HG03196 (cell line): ENCODE measurements at regions not wholly inside any gene's neighbourhood (a gene's known extent, or its start where the extent isn't known, plus 50 kb on each side); places are given as distances from the start of the nearest gene placed in this dataset.

ENCODE experiments used
- ATAC-seq: cut with Tn5 transposase; IDR thresholded peaks from one replicate; pipeline ENCODE4 v1.9.1; 2021; ENCODE audit not compliant: unreplicated experiment

DNA sequence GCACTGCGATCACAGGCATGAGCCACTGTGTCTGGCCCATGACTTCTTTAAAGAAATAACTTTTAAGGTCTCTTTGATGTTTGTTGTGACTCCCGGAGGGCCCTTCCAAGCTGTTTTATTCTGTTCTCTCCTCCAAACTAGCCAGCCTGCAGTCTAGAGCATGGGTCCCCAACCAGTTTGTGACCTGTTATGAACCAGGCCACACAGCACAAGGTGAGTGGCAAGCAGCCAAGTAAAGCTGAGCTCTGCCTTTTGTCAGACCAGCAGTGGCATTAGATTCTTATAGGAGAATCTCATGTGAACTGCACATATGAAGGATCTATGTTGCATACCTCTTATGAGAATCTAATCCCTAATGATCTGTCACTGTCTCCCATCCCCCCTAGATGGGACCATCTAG is 223.9 kb upstream of the RGPD4 start:
- ATAC-seq: no peak

DNA sequence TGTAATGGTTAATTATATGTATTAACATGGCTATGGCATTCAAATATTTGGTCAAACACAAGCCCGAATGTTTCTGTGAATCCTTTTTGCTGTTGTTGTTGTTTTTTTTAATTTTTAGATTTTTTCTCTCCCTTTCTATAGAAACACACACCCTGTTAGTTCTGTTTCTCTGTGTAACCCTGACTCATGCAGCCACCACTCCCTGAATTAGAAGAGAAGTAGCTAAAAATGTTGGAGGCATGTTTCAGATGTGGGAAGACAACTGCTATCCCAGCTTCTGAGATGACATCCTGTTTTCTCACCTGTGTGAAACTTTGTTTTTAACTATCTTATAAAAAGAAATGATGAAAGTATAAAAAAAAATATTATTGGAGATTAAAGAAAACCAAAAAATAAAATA is 219.6 kb upstream of the RGPD4 start:
- ATAC-seq: no peak

DNA sequence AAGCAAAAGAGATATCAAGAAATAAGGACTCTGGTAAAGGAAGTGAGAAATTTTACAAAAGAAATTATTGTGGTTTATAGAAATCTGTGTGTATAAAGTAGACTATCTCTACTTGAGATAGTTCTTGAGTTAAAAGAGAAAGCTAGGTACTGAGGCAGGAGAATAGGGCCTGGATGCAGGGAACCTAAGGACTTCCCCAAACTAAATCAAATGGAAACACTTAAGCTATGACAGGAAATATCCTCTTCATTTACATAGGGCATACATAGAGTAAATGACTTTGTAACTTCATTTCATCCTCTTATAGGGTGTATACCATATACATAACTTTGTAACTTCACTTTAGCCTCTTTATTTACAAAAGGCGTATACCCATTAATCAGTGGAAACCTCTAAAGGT is 219.2 kb upstream of the RGPD4 start:
- no peak for ATAC-seq

DNA sequence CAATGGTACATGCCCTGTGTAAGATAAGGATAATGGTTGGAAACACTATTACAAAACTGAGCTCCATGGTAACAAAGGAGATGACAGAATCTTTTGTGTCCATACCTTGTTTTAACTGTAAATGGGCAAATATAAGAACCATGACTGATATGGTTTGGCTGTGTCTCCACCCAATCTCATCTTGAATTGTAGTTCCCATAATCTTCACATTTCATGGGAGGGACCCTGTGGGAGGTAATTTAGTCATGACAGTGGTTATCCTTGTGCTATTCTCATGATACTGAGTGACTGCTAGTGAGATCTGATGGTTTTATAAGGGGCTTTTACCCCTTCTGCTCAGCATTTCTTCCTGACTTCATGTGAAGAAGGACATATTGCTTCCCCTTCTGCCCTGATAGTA is 211.7 kb upstream of the RGPD4 start:
- ATAC-seq: no peak

DNA sequence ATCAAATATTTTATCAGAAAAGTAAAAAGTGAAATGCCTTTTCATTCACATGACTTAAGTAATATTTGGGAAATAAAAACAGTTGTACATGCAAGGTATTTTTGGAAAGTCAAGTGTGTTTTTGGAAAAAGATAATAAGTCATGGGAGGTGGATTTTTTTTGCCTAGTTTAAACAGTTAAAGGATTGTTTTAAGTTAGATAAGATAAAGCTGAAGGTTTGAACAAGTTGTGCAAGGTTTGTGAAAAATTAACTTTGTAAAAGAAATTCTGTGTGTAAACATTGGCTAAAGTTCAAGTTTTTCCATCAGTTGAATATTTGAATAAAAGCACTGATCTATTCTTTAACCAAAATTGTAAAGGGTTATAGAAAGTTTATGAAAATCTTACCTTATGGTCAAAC is 207.9 kb upstream of the RGPD4 start:
- ATAC-seq: no peak

DNA sequence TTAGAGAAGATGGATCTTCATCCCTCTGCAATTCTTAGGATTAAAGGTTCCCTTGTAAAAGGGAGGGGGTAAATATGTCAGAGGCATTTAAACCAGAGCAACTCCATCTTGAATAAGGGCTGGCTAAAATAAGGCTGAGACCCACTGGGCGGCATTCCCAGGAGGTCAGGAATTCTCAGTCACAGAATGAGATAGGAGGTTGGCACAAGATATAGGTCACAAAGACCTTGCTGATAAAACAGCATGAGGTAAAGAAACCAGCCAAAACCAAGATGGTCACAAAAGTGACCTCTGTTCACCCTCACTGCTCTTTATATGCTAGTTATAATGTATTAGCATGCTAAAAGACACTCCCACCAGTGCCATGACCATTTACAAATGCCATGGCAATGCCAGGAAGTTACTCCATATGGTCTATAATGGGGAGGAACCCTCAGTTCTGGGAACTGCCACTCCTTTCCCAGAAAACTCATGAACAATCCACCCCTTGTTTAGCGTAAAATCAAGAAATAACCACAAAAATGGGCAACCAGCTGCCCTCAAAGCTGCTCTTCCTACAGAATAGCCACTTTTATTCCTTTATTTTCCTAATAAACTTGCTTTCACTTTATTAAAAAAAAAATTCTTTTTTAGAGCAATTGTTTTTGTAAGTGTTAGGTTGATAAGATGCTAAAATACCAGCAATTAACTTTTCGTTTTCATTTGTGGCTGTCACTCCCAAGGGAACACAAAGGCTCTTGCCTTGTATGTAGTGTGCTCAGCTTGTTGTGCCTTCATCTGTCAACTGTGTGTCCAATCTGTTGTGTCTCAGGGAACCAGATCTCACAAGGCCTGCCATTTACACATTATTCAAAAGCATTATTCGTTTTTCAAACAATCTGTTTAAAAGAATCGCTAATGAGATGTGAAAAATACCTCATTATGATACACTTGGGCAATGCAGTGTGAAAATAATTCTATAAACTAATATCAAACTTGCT is 205.2 kb upstream of the RGPD4 start:
- no peak for ATAC-seq

DNA sequence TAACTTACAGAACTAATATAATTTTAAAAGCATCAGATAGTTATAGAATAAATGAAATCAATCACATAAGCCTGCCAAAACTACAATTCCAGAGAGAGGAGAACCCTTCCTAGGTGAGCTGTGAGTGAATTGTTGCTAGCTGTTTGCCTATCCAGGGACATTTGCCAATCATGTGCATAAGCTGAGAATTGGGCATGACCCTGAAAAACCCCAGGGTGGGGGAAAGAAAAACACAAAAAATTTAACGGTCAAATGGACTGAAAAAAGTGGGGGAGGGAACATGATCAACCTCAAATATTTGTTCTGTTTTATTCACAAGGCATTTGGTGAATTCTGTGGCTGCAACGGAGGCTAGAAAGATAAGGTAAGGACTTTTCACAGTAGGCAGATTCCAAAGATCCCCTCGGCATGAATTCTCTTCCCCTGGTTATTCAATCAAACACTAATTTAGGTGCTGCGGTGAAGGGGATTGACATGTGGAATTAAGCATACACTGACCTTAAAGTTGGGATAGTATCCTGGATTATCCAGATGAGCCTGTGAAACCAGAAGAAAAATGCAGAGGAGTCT is 203.9 kb upstream of the RGPD4 start:
- ATAC-seq: no peak

DNA sequence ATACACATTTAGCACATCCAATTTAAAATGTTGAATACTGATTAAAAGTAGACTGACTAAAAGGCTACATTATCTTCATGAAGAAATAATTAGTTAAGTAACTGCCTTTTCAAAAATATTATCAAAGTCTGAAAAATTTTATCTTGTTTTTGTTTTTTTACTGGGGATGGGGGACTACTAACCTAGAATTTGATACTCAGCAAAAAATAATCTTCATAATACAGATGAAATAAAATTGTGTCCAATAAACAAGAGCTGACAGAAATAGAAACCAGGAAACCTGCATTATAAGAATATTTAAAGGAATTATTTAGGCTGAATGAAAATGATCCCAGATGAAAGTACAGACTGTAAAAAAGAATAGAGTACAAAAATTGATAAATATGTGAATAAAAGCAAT is 200.7 kb upstream of the RGPD4 start:
- no peak for ATAC-seq

DNA sequence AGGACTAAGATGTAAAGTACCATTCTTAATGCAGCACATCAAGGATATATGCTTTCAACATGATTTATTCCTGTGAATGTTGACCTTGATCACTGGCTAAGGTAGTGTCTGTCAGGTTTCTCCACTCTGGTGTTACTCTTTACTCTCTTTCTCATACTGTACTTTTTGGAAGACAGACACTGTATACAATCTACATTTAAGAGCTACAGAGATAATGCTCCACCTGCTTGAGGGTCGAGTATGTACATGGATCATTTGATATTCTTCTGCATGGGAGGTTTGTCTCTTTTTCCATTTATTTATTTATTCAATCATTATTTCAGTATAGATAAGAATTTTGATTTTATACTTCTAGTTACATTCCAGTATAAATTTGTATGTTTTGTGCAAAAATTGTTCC is 199.5 kb upstream of the RGPD4 start:
- no peak for ATAC-seq

DNA sequence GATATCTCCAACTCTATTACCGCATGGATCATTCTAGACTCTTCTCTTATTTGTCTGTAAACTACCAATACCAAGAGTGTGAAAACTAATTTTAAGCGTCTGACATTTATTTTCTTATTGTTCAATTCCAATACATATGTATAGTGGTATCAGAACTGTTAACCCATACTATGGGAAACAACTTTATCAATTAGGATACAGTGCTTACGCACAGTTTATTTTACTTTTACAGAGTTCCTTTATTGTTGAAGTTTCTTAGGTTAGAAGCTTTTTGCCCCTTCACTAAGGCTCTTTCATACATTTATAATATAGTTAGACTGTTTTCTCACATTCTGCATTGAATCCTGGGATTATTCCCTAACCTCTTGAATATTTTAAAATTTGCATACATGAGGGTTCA is 198.8 kb upstream of the RGPD4 start:
- no peak for ATAC-seq

DNA sequence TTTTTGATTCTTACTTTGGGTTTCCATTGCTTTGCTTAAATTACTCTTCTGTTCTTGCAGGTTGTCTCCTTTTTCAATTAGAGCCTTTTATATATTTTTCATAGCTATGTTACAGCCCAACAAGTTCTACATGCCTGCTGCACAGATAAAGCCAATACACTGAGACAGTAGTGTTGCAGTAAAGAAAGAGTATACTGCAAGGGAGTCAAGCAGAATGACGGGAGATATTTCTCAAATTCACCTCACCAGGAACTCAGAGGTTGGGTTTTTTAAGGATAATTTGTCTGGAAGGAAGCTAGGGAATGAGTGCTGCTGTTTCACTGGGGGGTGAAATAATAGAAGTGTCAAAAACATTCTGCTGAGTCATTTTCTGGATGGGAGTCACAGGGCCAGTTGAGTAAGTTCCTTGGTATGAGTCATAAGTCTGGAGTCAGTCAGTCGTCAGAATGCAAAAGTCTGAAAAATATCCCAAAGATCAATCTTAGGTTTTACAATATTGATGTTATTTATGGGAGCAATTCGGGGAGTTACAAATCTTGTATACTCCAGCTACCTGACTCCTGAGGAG is 193.0 kb upstream of the RGPD4 start:
- ATAC-seq: no peak

DNA sequence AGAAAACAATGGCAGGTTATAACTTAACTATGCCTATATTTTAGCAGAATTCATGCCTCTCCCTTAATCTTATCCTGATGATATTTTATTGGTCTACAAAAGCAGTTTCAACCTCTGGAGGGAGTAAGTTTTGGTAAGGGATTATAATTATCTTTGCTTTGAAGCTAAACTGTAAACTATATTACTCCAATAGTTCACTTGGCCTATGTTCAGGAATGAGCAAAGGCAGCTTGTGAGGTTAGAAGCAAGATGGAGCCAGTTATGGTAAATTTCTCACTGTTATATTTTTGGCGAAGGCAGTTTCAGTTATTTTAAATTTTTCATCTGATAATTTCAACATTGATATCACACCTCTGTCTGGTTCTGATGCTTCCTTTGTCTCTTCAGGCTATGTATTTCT is 192.5 kb upstream of the RGPD4 start:
- no peak for ATAC-seq

DNA sequence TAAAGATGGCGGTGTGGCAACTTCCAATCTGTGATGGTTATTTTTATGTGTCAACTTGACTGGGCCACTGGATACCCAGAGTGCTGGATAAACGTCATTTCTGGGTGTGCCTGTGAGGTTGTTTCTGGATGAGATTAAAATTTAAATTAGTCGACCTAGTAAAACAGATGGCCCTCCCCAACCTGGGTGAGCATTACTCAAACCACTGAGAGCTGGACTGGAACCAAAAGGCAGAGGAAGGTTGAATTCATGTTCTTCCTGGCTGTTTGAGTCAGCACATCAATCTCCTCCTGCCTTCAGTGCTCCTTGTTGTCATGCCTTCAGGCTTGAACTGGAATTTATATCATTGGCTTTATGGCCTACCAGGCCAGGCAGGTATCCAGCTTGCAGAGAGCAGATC is 190.8 kb upstream of the RGPD4 start:
- ATAC-seq: no peak

DNA sequence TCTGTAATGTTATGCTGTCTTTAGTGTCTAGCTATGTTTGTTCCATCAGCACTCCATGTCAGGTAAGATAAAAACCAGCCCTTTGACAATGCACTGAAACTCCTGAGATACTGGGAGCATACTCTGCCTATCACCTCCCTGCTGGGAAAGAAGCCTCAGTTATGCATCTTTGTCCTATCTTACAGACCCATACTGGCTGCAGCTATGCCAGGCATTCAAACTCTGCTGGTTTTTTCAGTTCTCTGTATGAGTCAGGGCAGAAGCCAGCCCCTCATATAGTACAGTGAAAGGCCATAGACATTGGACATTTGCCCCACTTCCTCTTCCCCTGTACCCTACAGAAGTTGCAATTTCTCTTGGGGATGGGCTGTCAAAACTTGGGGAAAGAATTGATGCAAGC is 181.1 kb upstream of the RGPD4 start:
- no peak for ATAC-seq

DNA sequence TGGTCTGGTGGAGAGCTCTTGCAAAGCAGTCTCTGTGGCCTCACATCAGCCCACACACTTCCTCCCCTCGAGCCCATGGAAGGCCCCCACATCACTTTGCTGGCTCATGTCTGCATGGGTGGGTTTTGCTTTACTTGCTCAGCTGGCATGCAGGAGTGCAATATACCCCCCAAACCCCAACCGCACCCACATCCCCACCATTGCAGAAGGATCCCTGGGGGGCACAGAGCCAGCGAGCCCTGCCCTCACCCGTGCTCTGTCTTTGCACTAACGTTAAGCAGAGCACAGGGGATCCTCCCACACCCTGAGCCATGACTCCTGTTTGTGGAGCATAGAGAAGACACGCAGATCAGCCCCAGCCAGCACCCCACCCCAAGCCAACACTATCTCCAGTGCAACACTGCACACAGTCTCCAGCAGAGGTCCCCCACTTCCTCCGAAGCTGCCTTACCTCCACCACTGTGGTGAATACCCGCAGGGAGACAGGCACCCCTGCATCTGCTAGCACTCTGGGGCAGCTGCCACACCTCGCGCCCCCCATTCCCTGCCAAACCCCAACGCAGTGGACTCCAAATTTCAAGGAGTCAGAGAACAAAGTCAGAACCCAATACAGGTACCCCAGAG is 177.8 kb upstream of the RGPD4 start:
- ATAC-seq: no peak

DNA sequence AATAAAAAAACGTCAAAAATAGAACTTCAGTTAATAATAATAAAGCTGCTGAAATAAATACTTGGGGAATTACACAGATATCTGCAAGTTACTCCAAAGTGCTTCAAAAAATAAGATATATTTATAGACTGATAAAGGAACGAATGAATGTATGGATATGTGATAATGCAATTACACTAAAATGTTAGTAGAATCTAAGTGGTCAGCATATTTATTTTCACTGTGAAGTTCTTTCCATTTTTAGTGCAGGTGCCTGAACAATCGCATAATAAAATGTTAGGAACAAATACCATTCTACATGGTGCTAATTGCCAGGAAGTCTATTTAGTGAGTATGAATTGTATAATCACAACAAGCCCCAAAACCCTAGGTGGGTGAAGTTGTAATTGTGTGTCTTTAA is 169.6 kb upstream of the RGPD4 start:
- ATAC-seq: no peak

DNA sequence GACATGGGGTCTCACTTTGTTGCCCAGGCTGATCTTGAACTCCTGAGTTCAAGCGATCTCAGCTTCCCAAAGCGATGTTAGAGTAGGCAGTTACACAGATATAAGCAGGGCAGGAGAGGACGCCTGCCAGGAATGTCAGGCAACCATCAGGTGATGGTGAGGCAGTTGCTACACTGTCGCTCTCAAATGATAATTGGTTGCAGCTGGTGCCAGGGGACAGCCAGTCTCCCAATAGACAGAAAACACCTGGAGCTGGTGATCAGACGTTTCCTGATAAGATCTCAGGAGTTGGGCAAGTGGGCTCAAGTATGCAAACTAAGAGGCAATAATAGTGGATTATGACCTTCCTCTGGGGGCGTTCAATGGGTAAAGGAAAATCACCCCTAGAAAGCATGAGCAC is 163.1 kb upstream of the RGPD4 start:
- no peak for ATAC-seq

DNA sequence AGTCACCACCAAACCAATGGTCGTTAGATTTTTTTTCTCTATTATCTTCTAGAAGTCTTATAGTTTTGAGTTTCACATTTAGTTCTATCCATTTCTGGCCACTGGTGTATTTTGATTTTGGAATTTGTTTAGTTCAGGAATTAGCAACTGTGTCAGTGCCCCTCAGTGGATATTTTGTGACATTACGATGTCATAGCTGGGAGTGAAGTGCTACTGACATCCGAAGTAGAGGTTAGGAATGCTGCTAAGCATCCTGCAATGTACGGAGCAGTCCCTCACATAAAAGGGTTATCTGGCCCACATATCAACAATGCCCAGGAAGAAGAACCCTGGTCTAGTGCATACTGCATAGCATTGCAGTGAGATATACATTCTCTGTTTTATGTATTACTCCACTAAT is 157.4 kb upstream of the RGPD4 start:
- no peak for ATAC-seq

DNA sequence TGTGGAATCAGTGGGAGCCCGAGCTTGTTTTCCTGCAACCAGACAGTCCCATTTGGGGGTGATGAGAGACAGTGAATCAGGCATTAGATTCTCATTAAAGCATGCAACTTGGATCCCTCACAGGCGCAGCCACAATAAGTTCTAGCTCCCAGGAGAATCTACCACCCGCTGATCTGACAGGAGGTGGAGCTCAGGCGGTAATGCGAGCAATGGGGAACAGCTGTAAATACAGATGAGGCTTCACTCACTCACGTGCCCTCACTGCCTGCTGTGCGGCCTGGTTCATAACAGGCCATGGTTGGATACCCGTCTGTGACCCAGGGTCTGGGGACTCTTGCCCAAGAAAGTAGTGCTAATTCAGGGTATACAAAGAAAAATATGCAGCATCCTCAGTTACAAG is 144.8 kb upstream of the RGPD4 start:
- ATAC-seq: no peak

DNA sequence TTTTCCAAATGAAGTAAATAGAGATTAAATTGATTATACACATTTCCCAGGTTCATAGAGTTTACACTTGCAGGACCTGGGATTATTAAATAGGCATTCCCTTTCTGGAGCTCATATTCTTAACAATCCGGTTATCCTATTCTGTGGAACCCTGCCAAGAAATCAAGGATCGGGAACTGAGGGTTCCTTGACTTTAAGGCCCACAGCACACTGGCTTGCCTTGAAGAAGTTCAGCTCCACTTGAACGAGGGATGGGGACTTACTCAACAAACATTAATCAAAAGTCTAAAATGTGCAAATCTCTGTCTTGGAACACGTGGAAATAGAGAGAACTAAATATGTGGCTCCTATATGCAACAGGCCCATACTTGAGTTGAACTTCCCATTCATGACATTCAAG is 142.3 kb upstream of the RGPD4 start:
- ATAC-seq: no peak

DNA sequence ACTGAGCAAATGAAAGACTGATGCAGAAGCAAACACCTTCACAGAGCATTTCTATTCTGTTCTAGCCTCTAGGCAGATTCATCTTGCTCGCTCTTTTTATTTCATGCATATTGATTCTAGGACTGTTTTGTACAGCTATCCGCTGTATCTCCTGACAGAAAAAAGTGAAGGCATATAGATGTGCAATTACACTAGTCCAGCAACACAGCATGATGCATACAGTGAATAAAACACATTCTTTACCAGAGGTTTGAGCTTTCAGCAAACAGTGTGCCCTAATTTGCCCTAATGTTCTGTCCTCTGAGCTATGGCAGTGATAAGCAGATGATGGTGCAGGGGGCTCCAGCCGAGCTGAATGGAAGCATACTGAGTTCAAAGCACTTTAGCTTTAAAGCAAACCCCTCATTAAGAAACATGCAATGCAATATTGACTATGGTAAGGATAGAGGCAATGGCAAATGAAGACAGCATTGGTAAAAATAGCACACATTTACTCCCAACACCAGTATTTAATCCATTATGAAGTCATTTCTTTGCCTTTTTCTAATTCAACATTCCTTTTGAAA is 141.2 kb upstream of the RGPD4 start:
- no peak for ATAC-seq

DNA sequence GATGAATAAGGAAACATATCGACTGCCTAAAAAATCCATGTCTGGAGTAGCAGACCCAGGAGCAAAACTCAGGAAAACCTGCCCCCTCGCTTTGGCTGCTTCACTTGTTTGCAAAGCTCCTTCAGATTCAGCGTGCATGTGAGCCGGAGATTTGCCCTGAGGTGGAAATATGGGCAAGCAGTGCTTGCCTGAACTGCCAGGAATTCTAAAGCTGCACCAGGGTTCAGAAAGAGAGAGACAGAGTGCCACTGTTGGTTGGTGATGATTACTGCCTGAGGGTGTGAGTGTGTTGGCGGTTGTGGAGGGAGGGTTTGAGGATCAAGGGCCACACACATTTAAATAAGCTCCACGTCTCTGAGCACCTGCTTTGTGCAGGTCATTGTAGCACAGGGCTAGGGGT is 139.6 kb upstream of the RGPD4 start:
- no peak for ATAC-seq
